ENCODE measurements at regions not wholly inside any gene's neighbourhood (a gene's known extent, or its start where the extent isn't known, plus 50 kb on each side); places are given as distances from the start of the nearest gene placed in this dataset.

DNA sequence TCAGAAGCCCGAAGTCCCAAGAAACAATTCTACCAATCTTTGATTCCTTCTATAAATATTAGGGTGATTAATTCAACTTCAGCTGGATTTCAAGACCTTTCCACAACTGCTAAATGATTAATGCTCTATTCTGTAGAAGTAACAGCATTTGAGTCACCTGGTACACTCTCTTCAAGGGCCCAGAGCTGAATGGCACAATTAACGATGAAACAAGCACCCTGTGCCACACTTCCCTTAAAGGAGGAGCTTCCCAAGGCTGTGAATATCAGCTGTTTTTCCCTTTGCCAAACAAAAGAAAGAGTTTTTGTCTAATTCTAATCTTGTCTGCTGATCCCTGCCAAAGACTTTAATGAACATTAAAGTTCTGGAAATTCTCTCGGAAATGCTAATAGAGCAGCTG is 56.0 kb downstream of the BOD1L2 start:
- DNase-seq (ENCODE audit: low read depth), result no peak

DNA sequence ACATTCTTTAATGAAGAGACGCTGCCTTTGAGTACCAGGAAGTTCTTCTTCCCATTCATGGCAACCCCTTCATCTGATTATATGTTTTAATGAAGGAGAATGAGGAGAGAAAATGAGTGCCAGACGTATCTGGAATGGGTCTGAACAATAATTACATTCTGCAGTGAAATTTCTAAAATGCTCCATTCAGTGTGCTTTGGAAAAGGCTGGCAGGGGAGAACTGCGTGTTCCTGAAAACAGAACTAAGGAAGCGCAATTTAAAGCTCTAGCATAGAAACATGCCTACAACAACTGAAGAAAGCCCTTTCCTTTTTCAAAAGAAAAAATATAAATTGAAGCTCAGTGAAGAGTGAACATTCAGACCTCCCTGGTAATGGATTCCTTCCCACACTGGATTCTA is 58.8 kb downstream of the BOD1L2 start:
- no peak for DNase-seq (ENCODE audit: low read depth)

DNA sequence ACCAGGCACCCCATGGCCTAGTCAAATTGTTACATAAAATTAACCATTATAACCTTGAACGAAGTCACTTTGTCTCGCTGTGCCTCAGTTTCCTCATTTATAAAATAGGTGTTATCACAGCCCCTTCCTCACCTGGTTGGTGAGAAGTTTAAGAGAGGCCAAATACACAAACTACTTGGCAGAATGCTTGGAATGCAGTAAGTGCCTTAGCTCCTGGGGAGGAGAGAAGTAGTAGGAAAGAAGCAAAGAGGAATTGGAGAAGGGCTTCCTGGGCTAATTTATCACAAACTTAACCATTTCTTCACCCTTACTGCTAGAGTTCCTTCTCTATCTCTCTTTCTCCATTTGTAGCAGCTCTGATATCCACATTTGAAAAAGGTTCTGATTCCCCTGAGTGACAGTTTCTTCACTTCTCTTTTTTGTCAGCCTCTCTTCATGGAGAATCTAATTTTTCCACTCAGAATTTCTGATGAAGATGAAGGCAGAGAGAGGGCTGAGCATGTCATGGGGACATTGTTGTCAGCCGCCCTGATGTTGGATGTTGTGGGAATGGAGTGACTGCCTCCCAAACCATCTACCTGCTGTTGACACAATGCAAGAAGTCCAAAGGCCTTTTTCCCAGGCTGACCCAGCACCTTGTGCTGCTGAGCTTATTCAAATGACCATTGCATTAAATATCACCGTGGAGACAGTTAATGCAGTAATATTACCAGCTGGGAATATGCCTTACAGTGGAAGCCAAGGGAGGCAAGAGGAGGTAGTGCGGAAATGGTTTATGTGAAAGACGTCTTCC is 60.4 kb downstream of the BOD1L2 start:
- no peak for DNase-seq (ENCODE audit: low read depth)

- DNase-seq (ENCODE audit: low read depth), result no peak
Observed at GRCh38 chr18:57208047-57208446, 61.2 kb downstream of the BOD1L2 start.

DNA sequence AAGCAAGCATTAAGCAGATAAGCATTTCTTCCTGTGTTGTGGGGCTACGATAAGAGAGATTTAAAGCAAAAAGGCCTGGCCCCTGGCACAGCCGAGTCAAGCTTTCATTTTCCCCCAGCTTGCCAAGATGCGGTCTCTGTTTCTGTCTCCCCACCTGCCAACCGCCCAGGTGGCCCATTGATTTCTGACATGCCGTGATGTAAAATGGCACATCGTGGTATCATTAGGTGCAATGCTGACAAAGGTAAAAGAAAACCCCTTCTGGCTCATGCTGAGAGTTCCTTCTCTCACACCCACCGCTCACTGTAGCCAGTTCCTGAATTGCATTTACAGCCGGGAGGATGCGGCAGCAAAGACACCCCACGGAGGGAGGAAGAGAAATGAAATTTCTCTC is 62.8 kb downstream of the BOD1L2 start:
- no peak for DNase-seq (ENCODE audit: low read depth)

DNA sequence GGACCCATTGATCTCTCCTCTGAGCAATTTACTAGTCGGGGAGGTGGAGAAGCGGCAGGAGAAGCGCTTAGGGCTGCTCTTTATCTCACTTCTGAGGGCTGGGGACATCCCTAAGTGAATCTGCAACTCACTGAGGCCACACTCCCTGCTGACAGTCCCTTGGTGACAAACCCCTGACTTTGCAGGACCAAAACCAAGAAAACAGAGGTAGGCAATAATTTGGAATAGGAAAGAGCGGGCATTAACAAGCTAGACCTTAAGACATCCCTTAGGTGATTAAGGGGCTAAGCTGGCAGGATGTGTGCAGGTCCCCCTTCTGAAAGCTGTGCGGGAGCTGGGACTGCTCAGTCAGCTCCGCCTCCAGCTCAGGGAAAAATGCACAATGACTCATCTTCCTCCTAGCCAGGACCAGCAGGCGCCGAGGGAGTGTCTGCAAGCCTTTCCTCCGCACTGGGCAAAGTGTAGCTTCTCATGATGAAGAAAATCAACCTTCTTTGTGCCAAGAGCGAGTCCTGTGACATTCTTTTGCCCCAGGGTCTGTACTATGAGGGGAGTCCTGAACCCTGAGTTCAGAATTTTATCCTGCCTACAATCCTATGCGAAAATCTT is 63.3 kb downstream of the BOD1L2 start:
- peak; percentile 88 for DNase-seq (ENCODE audit: low read depth)

DNA sequence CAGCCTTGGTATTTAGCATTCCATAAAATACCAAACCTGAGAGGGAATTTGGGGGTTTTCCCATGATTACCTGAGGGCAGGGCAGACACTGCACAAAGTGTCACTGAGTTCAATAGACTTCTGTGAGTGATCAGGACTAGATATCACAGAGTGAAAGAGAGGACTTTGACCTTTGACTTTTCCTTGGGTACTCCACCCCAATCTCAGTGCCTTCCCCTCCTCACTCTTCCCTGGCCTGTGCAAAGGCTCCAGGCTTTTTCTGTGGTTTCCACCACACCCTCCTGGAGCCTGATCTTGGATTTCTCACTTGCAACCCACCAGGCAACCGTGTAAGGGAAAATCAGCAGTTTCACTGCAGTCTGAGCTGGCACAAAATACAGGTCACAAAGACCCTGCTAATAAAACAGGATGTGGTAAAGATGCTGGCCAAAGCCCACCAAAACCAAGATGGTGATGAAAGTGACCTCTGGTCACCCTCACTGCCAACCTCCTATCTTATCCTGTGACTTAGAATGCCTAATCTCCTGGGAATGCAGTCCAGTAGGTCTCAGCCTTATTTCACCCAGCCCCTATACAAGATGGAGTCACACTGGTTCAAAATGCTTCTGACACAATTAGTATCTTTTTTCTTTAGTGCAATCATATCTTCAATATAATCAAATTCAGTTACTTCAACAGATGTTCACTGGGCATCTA is 64.0 kb downstream of the BOD1L2 start:
- no peak for DNase-seq (ENCODE audit: low read depth)

- no peak for DNase-seq (ENCODE audit: low read depth)
Observed at GRCh38 chr18:57211412-57211750, 64.5 kb downstream of the BOD1L2 start.

- no peak for DNase-seq (ENCODE audit: low read depth)
Observed at GRCh38 chr18:57211776-57212175, 64.9 kb downstream of the BOD1L2 start.

GRCh38 chr18:57212678-57213077 is 65.8 kb downstream of the BOD1L2 start:
- no peak for DNase-seq (ENCODE audit: low read depth)

DNA sequence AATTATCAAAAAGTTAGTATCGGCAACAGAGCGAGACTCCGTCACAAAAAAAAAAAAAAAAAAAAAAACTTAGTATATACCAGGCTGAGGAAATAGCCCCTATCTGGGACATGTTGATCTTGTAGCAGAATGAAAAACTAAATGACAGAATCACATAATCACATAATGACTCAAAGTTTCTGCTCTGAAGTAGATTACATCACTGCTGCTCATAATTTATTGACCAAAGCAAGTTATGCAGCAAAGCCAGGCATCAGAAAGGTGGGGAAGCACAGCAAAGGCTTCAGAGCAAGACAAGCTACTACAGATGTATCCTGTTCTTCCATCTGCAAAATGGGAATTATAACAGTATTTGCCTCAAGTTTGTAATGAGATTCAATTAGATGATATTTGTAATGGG is 68.1 kb downstream of the BOD1L2 start:
- peak; percentile 75 for DNase-seq (ENCODE audit: low read depth)

- no peak for DNase-seq (ENCODE audit: low read depth)
Observed at GRCh38 chr18:57218281-57218680, 71.4 kb downstream of the BOD1L2 start.

GRCh38 chr18:57219964-57220363 is 73.1 kb downstream of the BOD1L2 start:
- DNase-seq (ENCODE audit: low read depth), result no peak

- DNase-seq (ENCODE audit: low read depth), result no peak
Observed at GRCh38 chr18:57220480-57220879, 73.6 kb downstream of the BOD1L2 start.

GRCh38 chr18:57220930-57221483 is 74.1 kb downstream of the BOD1L2 start:
- DNase-seq (ENCODE audit: low read depth), result no peak

DNA sequence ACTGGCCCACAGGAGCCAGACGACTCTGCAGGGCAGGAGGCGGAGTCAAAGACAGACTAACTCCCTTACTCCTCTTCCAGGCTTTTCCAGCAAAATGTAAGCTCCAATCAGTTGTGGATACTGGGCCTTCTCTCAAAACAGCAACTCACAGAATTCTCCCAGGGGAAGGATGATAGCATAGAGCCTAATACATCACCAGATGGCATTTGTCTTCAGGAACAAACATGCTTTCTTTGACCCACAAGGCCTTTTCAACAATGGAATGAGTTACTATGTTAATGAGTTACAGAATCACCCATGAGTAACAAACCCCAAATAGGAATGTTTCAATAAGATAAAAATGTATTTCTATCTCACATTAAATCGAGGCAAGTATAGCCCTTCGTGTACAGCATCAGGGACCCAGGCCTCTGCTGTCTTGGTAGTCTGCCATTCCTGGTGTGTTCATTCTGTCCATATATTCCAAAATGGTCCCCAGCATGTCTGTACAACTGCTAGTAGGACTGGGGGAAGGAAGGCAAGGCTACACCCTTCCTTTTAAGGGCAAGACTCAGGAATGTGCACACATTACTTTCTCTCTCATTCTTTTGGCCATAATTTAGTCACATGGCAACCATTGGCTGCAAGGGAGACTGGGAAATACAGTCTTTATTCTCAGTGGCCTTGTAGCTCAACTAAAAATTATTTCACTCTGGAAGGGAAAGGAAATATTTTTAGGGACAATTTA is 76.4 kb downstream of the BOD1L2 start:
- DNase-seq (ENCODE audit: low read depth), result peak; percentile 97

DNA sequence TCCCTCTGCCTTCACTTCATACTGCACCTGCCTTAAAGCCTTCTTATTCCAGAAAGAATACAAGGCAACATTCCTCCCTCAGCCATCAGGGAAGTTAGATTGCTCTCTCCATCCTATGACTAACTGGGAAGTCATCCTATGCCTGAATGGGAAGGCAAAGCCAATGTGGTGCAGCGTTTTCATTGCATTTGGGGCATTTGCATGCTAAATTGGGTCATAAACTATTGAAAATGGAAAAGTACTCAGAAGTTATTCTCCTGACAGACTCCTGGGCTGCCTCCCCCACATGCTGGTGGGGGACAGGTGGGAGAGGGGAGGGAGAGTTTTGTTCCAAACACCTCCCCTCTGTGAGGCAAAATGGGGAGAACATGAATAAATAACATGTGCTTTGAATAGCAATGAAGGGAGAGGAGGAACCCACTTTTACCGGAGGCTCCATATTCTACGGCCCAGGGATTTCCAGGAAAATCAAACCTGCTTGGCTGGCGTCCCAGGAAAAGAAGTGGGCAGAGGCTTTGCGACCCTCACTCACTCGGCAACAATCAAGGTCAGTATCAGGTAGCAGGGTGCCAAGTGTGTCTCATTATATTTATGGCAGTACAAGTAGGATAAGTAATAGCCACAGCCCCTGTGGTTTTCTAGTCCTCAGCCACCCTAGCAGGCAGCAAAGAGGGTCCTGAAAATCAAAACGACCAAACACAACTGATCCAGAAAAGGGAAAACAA is 84.1 kb downstream of the BOD1L2 start:
- peak; percentile 70 for DNase-seq (ENCODE audit: low read depth)

GRCh38 chr18:57231864-57232263 is 85.0 kb downstream of the BOD1L2 start:
- no peak for DNase-seq (ENCODE audit: low read depth)

DNA sequence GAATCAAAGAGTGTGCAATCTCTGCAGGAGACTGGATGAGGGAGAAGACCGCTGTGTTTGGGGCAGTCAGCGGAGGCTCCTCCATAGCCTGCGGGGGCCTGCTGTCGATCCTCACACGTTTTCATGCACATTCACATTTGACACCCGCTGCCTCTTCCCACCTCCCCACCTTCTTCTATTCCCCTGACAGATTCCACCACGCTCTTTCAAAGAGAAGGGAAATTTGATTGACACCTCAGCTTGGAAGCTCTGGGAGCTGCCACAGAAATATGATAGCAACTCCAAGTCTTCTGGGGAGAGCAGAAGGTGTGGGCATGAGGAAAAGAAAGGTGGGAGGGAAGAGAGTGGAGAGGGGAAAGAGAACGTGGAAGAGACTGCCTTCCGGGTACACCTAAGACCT is 87.5 kb downstream of the BOD1L2 start:
- no peak for DNase-seq (ENCODE audit: low read depth)

DNA sequence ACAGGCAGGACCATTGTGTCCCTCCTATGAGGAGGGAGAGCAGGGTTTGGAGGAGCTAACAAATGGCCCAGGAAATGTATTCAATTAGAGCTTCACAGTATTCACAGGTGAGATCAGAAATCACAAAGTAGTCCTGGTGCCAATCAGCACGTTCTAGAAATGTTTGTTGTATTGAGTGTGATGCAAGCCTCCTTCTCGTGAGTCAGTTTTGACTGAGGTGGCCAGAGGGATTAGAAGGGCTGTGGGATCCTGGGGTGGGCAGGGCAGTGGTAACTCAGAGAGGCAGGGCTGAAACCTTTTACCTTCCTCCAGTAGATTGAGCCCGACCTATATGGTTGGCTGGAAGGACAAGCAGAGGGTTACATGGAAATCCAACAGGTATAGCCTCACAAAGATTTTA is 95.0 kb downstream of the BOD1L2 start:
- no peak for DNase-seq (ENCODE audit: low read depth)

GRCh38 chr18:57242285-57242684 is 95.4 kb downstream of the BOD1L2 start:
- no peak for DNase-seq (ENCODE audit: low read depth)

All from renal cortical epithelial cell (primary cell).